Body of pancreas (tissue), 4 donors: ENCODE measurements at regions not wholly inside any gene's neighbourhood (a gene's known extent, or its start where the extent isn't known, plus 50 kb on each side); places are given as distances from the start of the nearest gene placed in this dataset.

Source experiments
- POLR2A ChIP-seq, 3 donors: fragments of 450-650 bp; IDR thresholded peaks; one replicate each; pipeline ENCODE4 v1.6.1; 2016; ENCODE audit warnings: antibody characterized with exemption in 3 of 3, mild to moderate bottlenecking in 2 of 3
- TF ChIP-seq, protein P1 (sequence below), 7 experiments: fragments of 450-650 bp in 4 of 7; fragments of 200-600 bp in 3 of 7; sonication (generic) in 3 of 7; IDR thresholded peaks; one replicate each; pipeline ENCODE4 v1.5.1; 2016 to 2019; ENCODE audit warnings: antibody characterized with exemption in 7 of 7

DNA sequence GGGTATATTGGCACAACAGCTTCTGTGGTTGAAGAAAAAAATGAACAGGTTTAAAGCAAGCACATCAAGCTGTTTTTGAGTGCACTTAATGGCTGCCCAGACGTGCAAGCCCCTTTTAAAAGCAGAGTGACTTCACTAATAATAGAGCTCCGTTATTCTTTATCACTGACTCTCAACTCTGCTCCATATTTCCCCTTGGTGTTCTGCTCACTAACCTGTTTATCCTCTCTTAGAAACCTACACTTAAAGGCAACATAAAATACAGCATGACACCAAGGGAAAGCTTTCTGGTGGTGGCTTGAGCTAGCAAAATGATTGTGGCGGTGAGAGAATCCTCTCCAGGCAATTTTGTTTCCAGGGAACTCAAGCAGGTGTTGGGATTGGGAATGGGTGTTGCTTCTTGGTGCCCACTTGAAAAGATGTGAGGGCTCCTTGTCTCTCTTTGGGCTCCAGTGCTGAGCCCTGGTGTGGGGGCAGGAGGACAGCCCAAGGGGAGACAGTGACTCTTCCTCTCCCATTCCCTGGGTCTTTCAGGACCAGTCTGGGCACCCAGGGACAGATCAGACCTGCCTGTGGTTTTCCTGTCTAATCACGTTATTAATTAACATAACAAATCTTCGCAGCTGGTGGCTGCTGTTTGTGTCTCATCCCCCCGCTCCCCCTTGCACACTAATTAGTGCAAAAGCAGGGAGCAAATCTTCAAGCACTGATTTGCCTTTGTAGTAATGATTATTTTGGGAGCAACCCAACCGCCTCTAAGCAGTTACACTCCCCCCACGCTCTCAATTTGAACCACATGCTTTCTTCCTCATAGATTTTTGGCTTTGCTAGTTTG is 289.4 kb upstream of the CXCR4 start:
- no peak for TF ChIP-seq POLR2A (IDR thresholded peaks at IDR 0.05)
- TF ChIP-seq, protein P1, sequence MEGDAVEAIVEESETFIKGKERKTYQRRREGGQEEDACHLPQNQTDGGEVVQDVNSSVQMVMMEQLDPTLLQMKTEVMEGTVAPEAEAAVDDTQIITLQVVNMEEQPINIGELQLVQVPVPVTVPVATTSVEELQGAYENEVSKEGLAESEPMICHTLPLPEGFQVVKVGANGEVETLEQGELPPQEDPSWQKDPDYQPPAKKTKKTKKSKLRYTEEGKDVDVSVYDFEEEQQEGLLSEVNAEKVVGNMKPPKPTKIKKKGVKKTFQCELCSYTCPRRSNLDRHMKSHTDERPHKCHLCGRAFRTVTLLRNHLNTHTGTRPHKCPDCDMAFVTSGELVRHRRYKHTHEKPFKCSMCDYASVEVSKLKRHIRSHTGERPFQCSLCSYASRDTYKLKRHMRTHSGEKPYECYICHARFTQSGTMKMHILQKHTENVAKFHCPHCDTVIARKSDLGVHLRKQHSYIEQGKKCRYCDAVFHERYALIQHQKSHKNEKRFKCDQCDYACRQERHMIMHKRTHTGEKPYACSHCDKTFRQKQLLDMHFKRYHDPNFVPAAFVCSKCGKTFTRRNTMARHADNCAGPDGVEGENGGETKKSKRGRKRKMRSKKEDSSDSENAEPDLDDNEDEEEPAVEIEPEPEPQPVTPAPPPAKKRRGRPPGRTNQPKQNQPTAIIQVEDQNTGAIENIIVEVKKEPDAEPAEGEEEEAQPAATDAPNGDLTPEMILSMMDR (IDR thresholded peaks at IDR 0.05): no peak
